Kidney (tissue), 13 donors: ENCODE measurements at regions not wholly inside any gene's neighbourhood (a gene's known extent, or its start where the extent isn't known, plus 50 kb on each side); places are given as distances from the start of the nearest gene placed in this dataset.

ENCODE experiments used
- DNase-seq, 5 donors: peaks; one replicate each; pipeline ENCODE4 v3.0.0-alpha.2; 2013 to 2020
- FAIRE-seq: peaks from 2 replicates; lab custom pipeline; 2012; peaks lifted over from hg19 to GRCh38; lab: Jason Lieb, UNC
- H3K27ac ChIP-seq, 2 donors: one replicate each; pipeline ENCODE4 v1.7.0; 2013; ENCODE audit warnings: low read depth in 2 of 2, low read length in 2 of 2, inconsistent platforms in 1 of 2
- H3K27me3 ChIP-seq: one replicate; pipeline ENCODE4 v1.7.1; 2013; ENCODE audit warnings: low read length, inconsistent platforms; ENCODE audit not compliant: control insufficient read depth, insufficient read depth
- H3K36me3 ChIP-seq, 3 donors: one replicate each; pipeline versions ENCODE4 v1.7.0 to v1.7.1; 2013; ENCODE audit warnings: low read length in 3 of 3, control low read depth in 1 of 3, inconsistent platforms in 1 of 3; ENCODE audit not compliant: insufficient read depth in 3 of 3, control insufficient read depth in 2 of 3
- H3K4me1 ChIP-seq, 3 donors: one replicate each; pipeline versions ENCODE4 v1.7.0 to v1.7.1; 2013; ENCODE audit warnings: low read length in 3 of 3, inconsistent platforms in 1 of 3, low read depth in 1 of 3; ENCODE audit not compliant: control insufficient read depth in 2 of 3, insufficient read depth in 2 of 3
- H3K4me3 ChIP-seq, 3 donors: one replicate each; pipeline versions ENCODE4 v1.7.0 to v1.8.1; 2013; ENCODE audit warnings: low read length in 3 of 3, control low read depth in 1 of 3, inconsistent platforms in 1 of 3
- H3K9ac ChIP-seq, 3 donors: one replicate each; pipeline versions ENCODE4 v1.7.0 to v1.7.1; 2013; ENCODE audit warnings: low read length in 3 of 3, control low read depth in 1 of 3, inconsistent platforms in 1 of 3
- H3K9me3 ChIP-seq, 3 donors: one replicate each; pipeline versions ENCODE4 v1.7.0 to v1.7.1; 2013; ENCODE audit warnings: low read length in 3 of 3, control low read depth in 1 of 3, inconsistent platforms in 1 of 3; ENCODE audit not compliant: control insufficient read depth in 2 of 3, insufficient read depth in 1 of 3
- CTCF ChIP-seq: IDR thresholded peaks from 3 replicates; pipeline ENCODE4 v1.5.1; 2012; ENCODE audit warnings: mild to moderate bottlenecking, moderate library complexity, borderline replicate concordance; ENCODE audit not compliant: insufficient read depth; ENCODE audit errors: extremely low read depth
- intact Hi-C: fragments of 100-400 bp; cut with DNase I; formaldehyde crosslinking; loops from one replicate; pipeline ENCODE4 v1.11.1; 2022
- donor health status: control.
- donor health status: control.
- donor health status: control.
- donor health status: control.
- donor health status: control.
- donor health status: DM: yes; HTN: yes; CAD: no.
- donor health status: Normal renal cell carcinoma (clear cell type).

- H3K9me3 ChIP-seq, result no peaks in the 10 kb centered on the region
- no peak overlapping the region for H3K9ac ChIP-seq
- H3K4me3 ChIP-seq, result no peak overlapping the region
- no peak for TF ChIP-seq CTCF
- H3K27me3 ChIP-seq, result no peaks in the 10 kb centered on the region
- DNase-seq (peak in 1 of 5 donors; percentile 1), FAIRE-seq (no peak)
- H3K4me1 ChIP-seq, result no peaks in the 10 kb centered on the region
- H3K36me3 ChIP-seq, result no peaks in the 10 kb centered on the region
- intact Hi-C loops, result no loop called here
- H3K27ac ChIP-seq, result no peak overlapping the region
These were observed 1057.2 kb upstream of the EDIL3 start for GRCh38 chr5:85441853-85442252.

- Histone ChIP-seq H3K27me3 (no peaks in the 10 kb centered on the region), H3K36me3 (no peaks in the 10 kb centered on the region), H3K27ac (no peak overlapping the region), H3K9ac (no peak overlapping the region), H3K9me3 (no peaks in the 10 kb centered on the region), H3K4me1 (no peaks in the 10 kb centered on the region), H3K4me3 (no peak overlapping the region)
- no peak for DNase-seq
- intact Hi-C loops, result no loop called here
- FAIRE-seq, result no peak
- TF ChIP-seq CTCF, result no peak
These were observed 1067.8 kb upstream of the EDIL3 start for GRCh38 chr5:85452322-85453025.

- H3K9me3 ChIP-seq, result no peaks in the 10 kb centered on the region
- DNase-seq (no peak), FAIRE-seq (no peak)
- intact Hi-C loops, result no loop called here
- H3K27me3 ChIP-seq, result no peaks in the 10 kb centered on the region
- H3K27ac ChIP-seq, result no peak overlapping the region
- no peaks in the 10 kb centered on the region for H3K36me3 ChIP-seq
- H3K4me1 ChIP-seq, result no peaks in the 10 kb centered on the region
- no peak for TF ChIP-seq CTCF
- no peak overlapping the region for H3K9ac ChIP-seq
- no peak overlapping the region for H3K4me3 ChIP-seq
These were observed 1068.3 kb upstream of the EDIL3 start for GRCh38 chr5:85453026-85453349.

GRCh38 chr5:85458319-85458718 lies 1073.6 kb upstream of the EDIL3 start:
- Histone ChIP-seq H3K4me3 (no peak overlapping the region), H3K9me3 (no peaks in the 10 kb centered on the region), H3K9ac (no peak overlapping the region), H3K27me3 (no peaks in the 10 kb centered on the region), H3K27ac (no peak overlapping the region), H3K36me3 (no peaks in the 10 kb centered on the region), H3K4me1 (no peaks in the 10 kb centered on the region)
- TF ChIP-seq CTCF, result no peak
- intact Hi-C loops, result no loop called here
- DNase-seq (no peak), FAIRE-seq (no peak)
